ENCODE measurements at regions not wholly inside any gene's neighbourhood (a gene's known extent, or its start where the extent isn't known, plus 50 kb on each side); places are given as distances from the start of the nearest gene placed in this dataset.

- TF ChIP-seq EZH2 (IDR thresholded peaks at IDR 0.05; ENCODE audit: insufficient read depth, poor library complexity, severe bottlenecking) (no peak), EZH2phosphoT487 (IDR thresholded peaks at IDR 0.05; ENCODE audit: insufficient read depth, low read depth) (no peak)
These were observed 534.3 kb downstream of the VRK1 start for GRCh38 chr14:97331526-97331925.

Data from GM23248 (cell line).